GM18511 (cell line): ENCODE measurements at regions not wholly inside any gene's neighbourhood (a gene's known extent, or its start where the extent isn't known, plus 50 kb on each side); places are given as distances from the start of the nearest gene placed in this dataset.
"Not testable (repeated sequence)": the region's sequence is repeated elsewhere in the genome, so short reads cannot be mapped to it uniquely, and the experiment has no call there.

ENCODE experiments used
- ATAC-seq: cut with Tn5 transposase; IDR thresholded peaks from one replicate; pipeline ENCODE4 v1.9.1; 2021; ENCODE audit warnings: mild to moderate bottlenecking, moderate library complexity; ENCODE audit not compliant: unreplicated experiment

- ATAC-seq: no peak
Observed at GRCh38 chr18:43341014-43341413, 63.7 kb upstream of the SYT4 start.

- no peak for ATAC-seq
Observed at GRCh38 chr18:43350176-43350575, 72.9 kb upstream of the SYT4 start.

GRCh38 chr18:43364535-43364934 lies 87.2 kb upstream of the SYT4 start:
- no peak for ATAC-seq

GRCh38 chr18:43367895-43368294 lies 90.6 kb upstream of the SYT4 start:
- no peak for ATAC-seq

GRCh38 chr18:43369311-43369710 lies 92.0 kb upstream of the SYT4 start:
- ATAC-seq: not testable (repeated sequence)

GRCh38 chr18:43372773-43373172 lies 95.5 kb upstream of the SYT4 start:
- no peak for ATAC-seq

- ATAC-seq: no peak
Observed at GRCh38 chr18:43380104-43380672, 102.9 kb upstream of the SYT4 start.

- ATAC-seq: no peak
Observed at GRCh38 chr18:43382641-43383403, 105.5 kb upstream of the SYT4 start.

- ATAC-seq: no peak
Observed at GRCh38 chr18:43389163-43389562, 111.9 kb upstream of the SYT4 start.

GRCh38 chr18:43392168-43392567 lies 114.9 kb upstream of the SYT4 start:
- ATAC-seq: no peak

GRCh38 chr18:43393174-43393573 lies 115.9 kb upstream of the SYT4 start:
- no peak for ATAC-seq

- ATAC-seq: no peak
Observed at GRCh38 chr18:43396266-43396665, 119.0 kb upstream of the SYT4 start.

GRCh38 chr18:43398601-43399000 lies 121.3 kb upstream of the SYT4 start:
- ATAC-seq: no peak

- ATAC-seq: no peak
Observed at GRCh38 chr18:43405097-43405496, 127.8 kb upstream of the SYT4 start.

- ATAC-seq: no peak
Observed at GRCh38 chr18:43414006-43414405, 136.7 kb upstream of the SYT4 start.

- no peak for ATAC-seq
Observed at GRCh38 chr18:43420091-43420490, 142.8 kb upstream of the SYT4 start.

GRCh38 chr18:43420950-43421349 lies 143.7 kb upstream of the SYT4 start:
- ATAC-seq: no peak

GRCh38 chr18:43422518-43422917 lies 145.2 kb upstream of the SYT4 start:
- no peak for ATAC-seq

GRCh38 chr18:43435851-43436250 lies 158.6 kb upstream of the SYT4 start:
- no peak for ATAC-seq

GRCh38 chr18:43442131-43442530 lies 164.8 kb upstream of the SYT4 start:
- ATAC-seq: no peak

GRCh38 chr18:43442571-43442970 lies 165.3 kb upstream of the SYT4 start:
- ATAC-seq: no peak

GRCh38 chr18:43465483-43465882 lies 188.2 kb upstream of the SYT4 start:
- ATAC-seq: no peak

- ATAC-seq: no peak
Observed at GRCh38 chr18:43471873-43472272, 194.6 kb upstream of the SYT4 start.
